Tongue (tissue), 1 donor: ENCODE measurements at regions not wholly inside any gene's neighbourhood (a gene's known extent, or its start where the extent isn't known, plus 50 kb on each side); places are given as distances from the start of the nearest gene placed in this dataset.
"Not testable (repeated sequence)": the region's sequence is repeated elsewhere in the genome, so short reads cannot be mapped to it uniquely, and the experiment has no call there.

Experiments used
- DNase-seq: peaks from one replicate; pipeline ENCODE4 v3.0.0-alpha.2; 2015

GRCh38 chr16:29182501-29182900 is 197.6 kb downstream of the LAT start:
- no peak for DNase-seq

GRCh38 chr16:29181921-29182411 is 197.1 kb downstream of the LAT start:
- DNase-seq = not testable (repeated sequence)

- not testable (repeated sequence) for DNase-seq
Measured at GRCh38 chr16:29181254-29181780, 196.5 kb downstream of the LAT start.

GRCh38 chr16:29180206-29180600 is 195.4 kb downstream of the LAT start:
- DNase-seq = not testable (repeated sequence)

- not testable (repeated sequence) for DNase-seq
Measured at GRCh38 chr16:29179401-29180205, 194.8 kb downstream of the LAT start.

- DNase-seq = not testable (repeated sequence)
Measured at GRCh38 chr16:29177888-29178726, 193.3 kb downstream of the LAT start.

GRCh38 chr16:29177203-29177887 is 192.5 kb downstream of the LAT start:
- peak; percentile 37 for DNase-seq

- DNase-seq = not testable (repeated sequence)
Measured at GRCh38 chr16:29176822-29177202, 192.0 kb downstream of the LAT start.

GRCh38 chr16:29176154-29176470 is 191.3 kb downstream of the LAT start:
- DNase-seq = not testable (repeated sequence)

GRCh38 chr16:29175411-29176153 is 190.7 kb downstream of the LAT start:
- DNase-seq = not testable (repeated sequence)

GRCh38 chr16:29173371-29174305 is 188.8 kb downstream of the LAT start:
- not testable (repeated sequence) for DNase-seq

- not testable (repeated sequence) for DNase-seq
Measured at GRCh38 chr16:29172098-29172724, 187.4 kb downstream of the LAT start.

- not testable (repeated sequence) for DNase-seq
Measured at GRCh38 chr16:29171296-29171695, 186.4 kb downstream of the LAT start.

GRCh38 chr16:29170393-29171119 is 185.7 kb downstream of the LAT start:
- DNase-seq = peak; percentile 88

- peak; percentile 78 for DNase-seq
Measured at GRCh38 chr16:29169295-29169994, 184.6 kb downstream of the LAT start.

- DNase-seq = peak; percentile 74
Measured at GRCh38 chr16:29168515-29169259, 183.8 kb downstream of the LAT start.

- DNase-seq = not testable (repeated sequence)
Measured at GRCh38 chr16:29164442-29165089, 179.7 kb downstream of the LAT start.
